Body of pancreas (tissue), 4 donors: ENCODE measurements at regions not wholly inside any gene's neighbourhood (a gene's known extent, or its start where the extent isn't known, plus 50 kb on each side); places are given as distances from the start of the nearest gene placed in this dataset.

Source experiments
- CTCF ChIP-seq, 7 experiments: fragments of 450-650 bp in 4 of 7; fragments of 200-600 bp in 3 of 7; sonication (generic) in 3 of 7; IDR thresholded peaks; one replicate each; pipeline ENCODE4 v1.5.1; 2016 to 2019; ENCODE audit warnings: antibody characterized with exemption in 7 of 7
- POLR2A ChIP-seq, 3 donors: fragments of 450-650 bp; IDR thresholded peaks; one replicate each; pipeline ENCODE4 v1.6.1; 2016; ENCODE audit warnings: antibody characterized with exemption in 3 of 3, mild to moderate bottlenecking in 2 of 3

DNA sequence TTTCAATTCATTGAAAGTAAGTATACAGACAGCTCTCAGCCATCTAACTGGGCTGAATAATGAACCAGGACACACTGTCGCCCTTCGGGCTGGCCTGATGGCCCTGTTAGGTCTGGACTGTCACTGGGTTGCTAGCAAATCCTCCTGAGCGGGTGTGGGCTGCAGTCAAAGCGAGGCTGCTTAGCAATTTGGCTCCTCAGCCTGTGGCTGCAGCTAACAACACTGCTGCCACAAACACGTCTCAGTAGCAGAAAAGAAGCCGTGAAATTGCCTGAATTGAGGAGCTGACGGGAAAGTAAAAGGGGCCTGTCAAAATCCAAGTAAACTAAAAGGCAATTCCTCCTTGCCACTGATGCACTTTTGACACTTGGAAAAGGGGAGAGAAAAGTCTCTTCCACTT lies 72.8 kb downstream of the SMIM20 start:
- TF ChIP-seq CTCF (IDR thresholded peaks at IDR 0.05) (no peak), POLR2A (IDR thresholded peaks at IDR 0.05) (no peak)
